ENCODE measurements at regions not wholly inside any gene's neighbourhood (a gene's known extent, or its start where the extent isn't known, plus 50 kb on each side); places are given as distances from the start of the nearest gene placed in this dataset.

- DNase-seq, result peak; percentile 53
These were observed 84.5 kb upstream of the ATP10A start for GRCh38 chr15:25947323-25948314.

GRCh38 chr15:25946241-25946805, 83.2 kb upstream of the ATP10A start:
- DNase-seq, result no peak

- DNase-seq, result no peak
These were observed 81.3 kb upstream of the ATP10A start for GRCh38 chr15:25944386-25944785.

GRCh38 chr15:25943831-25944230, 80.7 kb upstream of the ATP10A start:
- DNase-seq, result no peak

- no peak for DNase-seq
These were observed 76.0 kb upstream of the ATP10A start for GRCh38 chr15:25939122-25939521.

- no peak for DNase-seq
These were observed 74.7 kb upstream of the ATP10A start for GRCh38 chr15:25937796-25938195.

GRCh38 chr15:25936004-25936403, 72.9 kb upstream of the ATP10A start:
- no peak for DNase-seq

- DNase-seq, result peak; percentile 89
These were observed 70.5 kb upstream of the ATP10A start for GRCh38 chr15:25933456-25934158.

GRCh38 chr15:25932696-25933095, 69.6 kb upstream of the ATP10A start:
- DNase-seq, result no peak

- no peak for DNase-seq
These were observed 68.7 kb upstream of the ATP10A start for GRCh38 chr15:25931851-25932250.

GRCh38 chr15:25930931-25931330, 67.8 kb upstream of the ATP10A start:
- no peak for DNase-seq

All from eye (tissue), 1 donor.